ENCODE measurements at regions not wholly inside any gene's neighbourhood (a gene's known extent, or its start where the extent isn't known, plus 50 kb on each side); places are given as distances from the start of the nearest gene placed in this dataset.
"Not testable (repeated sequence)": the region's sequence is repeated elsewhere in the genome, so short reads cannot be mapped to it uniquely, and the experiment has no call there.

DNA sequence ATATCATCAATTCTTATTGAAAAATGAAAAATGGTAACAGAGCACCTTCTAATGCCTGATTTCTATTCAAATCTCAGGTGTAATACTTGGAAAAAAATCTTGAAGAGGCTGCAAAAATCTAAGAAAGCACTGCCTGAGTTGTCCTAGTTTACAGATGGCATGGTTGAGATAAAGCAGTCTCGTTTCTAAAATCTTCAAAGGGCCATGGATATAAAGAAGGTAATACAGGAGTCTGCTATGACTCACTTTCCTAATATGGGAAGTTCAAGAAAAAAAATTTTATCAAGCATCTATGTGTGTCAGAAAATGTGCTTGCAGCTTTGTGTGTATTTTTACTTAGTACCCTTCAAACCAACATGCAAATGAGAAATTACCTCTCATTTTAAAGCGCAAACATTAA lies 163.3 kb downstream of the DMAC1 start:
- no peak overlapping the region for H3K9ac ChIP-seq (ENCODE audit: low read depth in 1 of 2, low read length in 2 of 2)
- no peak overlapping the region for H3K27ac ChIP-seq (ENCODE audit: low read depth in 2 of 2, low read length in 2 of 2)
- H3K4me1 ChIP-seq (ENCODE audit: control insufficient read depth in 2 of 2, insufficient read depth in 2 of 2, low read length in 2 of 2), result no peaks in the 10 kb centered on the region
- no peak overlapping the region for H3K4me3 ChIP-seq (ENCODE audit: low read length in 2 of 2)
- H3K27me3 ChIP-seq (ENCODE audit: control insufficient read depth in 2 of 2, insufficient read depth in 2 of 2, low read length in 2 of 2), result no peaks in the 10 kb centered on the region
- no peaks in the 10 kb centered on the region for H3K36me3 ChIP-seq (ENCODE audit: control insufficient read depth in 2 of 2, insufficient read depth in 2 of 2, low read length in 2 of 2)
- H3K9me3 ChIP-seq (ENCODE audit: control insufficient read depth in 2 of 2, low read length in 2 of 2), result no peaks in the 10 kb centered on the region

DNA sequence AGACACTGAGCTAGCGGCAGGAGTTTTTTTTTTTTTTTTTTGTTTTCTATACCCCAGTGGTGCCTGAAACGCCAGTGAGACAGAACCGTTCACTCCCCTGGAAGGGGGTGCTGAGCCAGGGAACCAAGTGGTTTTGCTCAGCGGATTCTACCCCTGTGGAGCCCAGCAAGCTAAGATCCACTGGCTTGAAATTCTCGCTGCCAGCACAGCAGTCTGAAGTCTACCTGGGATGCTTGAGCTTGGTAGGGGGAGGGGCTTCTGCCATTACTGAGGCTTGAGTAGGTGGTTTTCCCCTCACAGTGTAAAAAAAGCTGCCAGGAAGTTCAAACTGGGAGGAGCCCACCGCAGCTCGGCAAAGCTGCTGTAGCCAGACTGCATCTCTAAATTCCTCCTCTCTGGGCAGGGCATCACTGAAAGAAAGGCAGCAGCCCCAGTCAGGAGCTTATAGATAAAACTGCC lies 173.0 kb downstream of the DMAC1 start:
- not testable (repeated sequence) for H3K4me3 ChIP-seq (ENCODE audit: low read length in 2 of 2); H3K36me3 ChIP-seq (ENCODE audit: control insufficient read depth in 2 of 2, insufficient read depth in 2 of 2, low read length in 2 of 2); H3K27ac ChIP-seq (ENCODE audit: low read depth in 2 of 2, low read length in 2 of 2); H3K9ac ChIP-seq (ENCODE audit: low read depth in 1 of 2, low read length in 2 of 2); H3K9me3 ChIP-seq (ENCODE audit: control insufficient read depth in 2 of 2, low read length in 2 of 2); H3K4me1 ChIP-seq (ENCODE audit: control insufficient read depth in 2 of 2, insufficient read depth in 2 of 2, low read length in 2 of 2); H3K27me3 ChIP-seq (ENCODE audit: control insufficient read depth in 2 of 2, insufficient read depth in 2 of 2, low read length in 2 of 2)

GRCh38 chr9:7622481-7622880 lies 177.1 kb downstream of the DMAC1 start:
- Histone ChIP-seq H3K36me3 (ENCODE audit: control insufficient read depth in 2 of 2, insufficient read depth in 2 of 2, low read length in 2 of 2) (no peaks in the 10 kb centered on the region), H3K4me1 (ENCODE audit: control insufficient read depth in 2 of 2, insufficient read depth in 2 of 2, low read length in 2 of 2) (no peaks in the 10 kb centered on the region), H3K27me3 (ENCODE audit: control insufficient read depth in 2 of 2, insufficient read depth in 2 of 2, low read length in 2 of 2) (no peaks in the 10 kb centered on the region), H3K4me3 (ENCODE audit: low read length in 2 of 2) (no peak overlapping the region), H3K9ac (ENCODE audit: low read depth in 1 of 2, low read length in 2 of 2) (no peak overlapping the region), H3K27ac (ENCODE audit: low read depth in 2 of 2, low read length in 2 of 2) (no peak overlapping the region), H3K9me3 (ENCODE audit: control insufficient read depth in 2 of 2, low read length in 2 of 2) (no peaks in the 10 kb centered on the region)

DNA sequence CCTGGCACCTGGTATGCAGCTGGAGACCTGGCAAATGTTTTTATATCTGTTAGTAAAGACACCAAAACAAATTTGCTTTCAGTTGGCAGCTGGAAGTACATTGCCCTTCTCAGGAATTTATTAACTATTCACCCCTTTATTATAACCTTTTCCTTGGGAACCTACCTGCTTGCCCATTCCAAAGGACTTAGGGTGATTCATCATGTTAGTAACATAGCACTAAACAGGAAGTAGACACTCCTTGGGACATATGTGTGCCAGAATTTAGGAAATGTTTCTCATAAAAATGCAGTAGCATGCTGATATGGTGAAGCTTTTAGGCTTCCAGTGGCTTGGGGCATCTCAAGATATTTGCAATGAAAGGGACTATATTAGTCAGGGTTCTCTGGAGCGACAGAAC lies 184.2 kb downstream of the DMAC1 start:
- no peak overlapping the region for H3K4me3 ChIP-seq (ENCODE audit: low read length in 2 of 2)
- no peak overlapping the region for H3K9ac ChIP-seq (ENCODE audit: low read depth in 1 of 2, low read length in 2 of 2)
- no peaks in the 10 kb centered on the region for H3K4me1 ChIP-seq (ENCODE audit: control insufficient read depth in 2 of 2, insufficient read depth in 2 of 2, low read length in 2 of 2)
- no peak overlapping the region for H3K27ac ChIP-seq (ENCODE audit: low read depth in 2 of 2, low read length in 2 of 2)
- no peaks in the 10 kb centered on the region for H3K36me3 ChIP-seq (ENCODE audit: control insufficient read depth in 2 of 2, insufficient read depth in 2 of 2, low read length in 2 of 2)
- no peaks in the 10 kb centered on the region for H3K27me3 ChIP-seq (ENCODE audit: control insufficient read depth in 2 of 2, insufficient read depth in 2 of 2, low read length in 2 of 2)
- no peaks in the 10 kb centered on the region for H3K9me3 ChIP-seq (ENCODE audit: control insufficient read depth in 2 of 2, low read length in 2 of 2)

GRCh38 chr9:7613931-7614330 lies 185.6 kb downstream of the DMAC1 start:
- Histone ChIP-seq H3K27me3 (ENCODE audit: control insufficient read depth in 2 of 2, insufficient read depth in 2 of 2, low read length in 2 of 2) (no peaks in the 10 kb centered on the region), H3K27ac (ENCODE audit: low read depth in 2 of 2, low read length in 2 of 2) (no peak overlapping the region), H3K36me3 (ENCODE audit: control insufficient read depth in 2 of 2, insufficient read depth in 2 of 2, low read length in 2 of 2) (no peaks in the 10 kb centered on the region), H3K9ac (ENCODE audit: low read depth in 1 of 2, low read length in 2 of 2) (no peak overlapping the region), H3K4me3 (ENCODE audit: low read length in 2 of 2) (no peak overlapping the region), H3K4me1 (ENCODE audit: control insufficient read depth in 2 of 2, insufficient read depth in 2 of 2, low read length in 2 of 2) (no peaks in the 10 kb centered on the region), H3K9me3 (ENCODE audit: control insufficient read depth in 2 of 2, low read length in 2 of 2) (no peaks in the 10 kb centered on the region)

- Histone ChIP-seq H3K9ac (ENCODE audit: low read depth in 1 of 2, low read length in 2 of 2) (no peak overlapping the region), H3K4me1 (ENCODE audit: control insufficient read depth in 2 of 2, insufficient read depth in 2 of 2, low read length in 2 of 2) (no peaks in the 10 kb centered on the region), H3K4me3 (ENCODE audit: low read length in 2 of 2) (no peak overlapping the region), H3K27ac (ENCODE audit: low read depth in 2 of 2, low read length in 2 of 2) (no peak overlapping the region), H3K36me3 (ENCODE audit: control insufficient read depth in 2 of 2, insufficient read depth in 2 of 2, low read length in 2 of 2) (no peaks in the 10 kb centered on the region), H3K9me3 (ENCODE audit: control insufficient read depth in 2 of 2, low read length in 2 of 2) (no peaks in the 10 kb centered on the region), H3K27me3 (ENCODE audit: control insufficient read depth in 2 of 2, insufficient read depth in 2 of 2, low read length in 2 of 2) (no peaks in the 10 kb centered on the region)
Observed at GRCh38 chr9:7608261-7608660, 191.3 kb downstream of the DMAC1 start.

GRCh38 chr9:7607421-7607820 lies 192.2 kb downstream of the DMAC1 start:
- no peaks in the 10 kb centered on the region for H3K27me3 ChIP-seq (ENCODE audit: control insufficient read depth in 2 of 2, insufficient read depth in 2 of 2, low read length in 2 of 2)
- no peak overlapping the region for H3K4me3 ChIP-seq (ENCODE audit: low read length in 2 of 2)
- H3K27ac ChIP-seq (ENCODE audit: low read depth in 2 of 2, low read length in 2 of 2), result no peak overlapping the region
- H3K9ac ChIP-seq (ENCODE audit: low read depth in 1 of 2, low read length in 2 of 2), result no peak overlapping the region
- H3K36me3 ChIP-seq (ENCODE audit: control insufficient read depth in 2 of 2, insufficient read depth in 2 of 2, low read length in 2 of 2), result no peaks in the 10 kb centered on the region
- H3K9me3 ChIP-seq (ENCODE audit: control insufficient read depth in 2 of 2, low read length in 2 of 2), result no peaks in the 10 kb centered on the region
- H3K4me1 ChIP-seq (ENCODE audit: control insufficient read depth in 2 of 2, insufficient read depth in 2 of 2, low read length in 2 of 2), result no peaks in the 10 kb centered on the region

DNA sequence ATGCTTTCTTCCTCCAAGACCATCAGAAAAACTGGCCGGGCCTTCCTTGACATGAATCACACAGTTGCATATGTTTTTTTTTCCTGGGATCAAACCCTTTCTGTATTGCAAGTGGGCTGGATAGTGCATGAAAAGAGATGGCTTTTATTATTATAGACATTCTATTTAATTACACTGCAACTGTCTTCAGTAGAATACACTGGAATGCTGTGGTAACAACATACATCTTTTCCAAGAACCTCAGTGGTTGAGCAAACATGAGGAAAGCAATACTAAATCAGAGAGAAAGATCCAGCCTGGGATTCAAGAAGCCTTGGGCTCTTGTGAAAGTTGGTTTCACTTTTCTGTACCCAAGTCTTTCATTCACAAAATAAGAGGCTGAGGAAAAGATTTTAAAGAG lies 193.0 kb downstream of the DMAC1 start:
- Histone ChIP-seq H3K9me3 (ENCODE audit: control insufficient read depth in 2 of 2, low read length in 2 of 2) (no peaks in the 10 kb centered on the region), H3K27ac (ENCODE audit: low read depth in 2 of 2, low read length in 2 of 2) (no peak overlapping the region), H3K9ac (ENCODE audit: low read depth in 1 of 2, low read length in 2 of 2) (no peak overlapping the region), H3K27me3 (ENCODE audit: control insufficient read depth in 2 of 2, insufficient read depth in 2 of 2, low read length in 2 of 2) (no peaks in the 10 kb centered on the region), H3K36me3 (ENCODE audit: control insufficient read depth in 2 of 2, insufficient read depth in 2 of 2, low read length in 2 of 2) (no peaks in the 10 kb centered on the region), H3K4me3 (ENCODE audit: low read length in 2 of 2) (no peak overlapping the region), H3K4me1 (ENCODE audit: control insufficient read depth in 2 of 2, insufficient read depth in 2 of 2, low read length in 2 of 2) (no peaks in the 10 kb centered on the region)

DNA sequence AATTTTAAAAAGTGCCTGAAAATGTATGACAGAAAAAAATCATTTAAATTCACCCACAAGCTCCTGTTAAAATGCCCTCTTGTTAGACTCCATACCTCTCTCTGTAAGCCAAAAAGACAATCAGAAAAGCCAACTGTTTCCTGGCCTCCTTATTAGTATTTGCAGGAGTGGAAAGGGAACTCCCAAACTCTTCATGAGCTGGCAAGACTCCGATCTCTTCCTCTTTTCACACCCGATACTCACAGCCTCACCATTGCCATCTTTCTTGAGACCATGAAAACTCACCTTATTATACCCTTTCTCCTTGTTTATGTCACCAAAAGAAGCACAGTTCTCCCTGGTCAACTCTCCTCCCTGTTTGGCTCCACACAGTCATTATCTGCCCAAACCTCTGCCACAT lies 197.8 kb downstream of the DMAC1 start:
- H3K4me3 ChIP-seq (ENCODE audit: low read length in 2 of 2), result no peak overlapping the region
- H3K9ac ChIP-seq (ENCODE audit: low read depth in 1 of 2, low read length in 2 of 2), result no peak overlapping the region
- no peaks in the 10 kb centered on the region for H3K4me1 ChIP-seq (ENCODE audit: control insufficient read depth in 2 of 2, insufficient read depth in 2 of 2, low read length in 2 of 2)
- no peak overlapping the region for H3K27ac ChIP-seq (ENCODE audit: low read depth in 2 of 2, low read length in 2 of 2)
- H3K9me3 ChIP-seq (ENCODE audit: control insufficient read depth in 2 of 2, low read length in 2 of 2), result no peaks in the 10 kb centered on the region
- no peaks in the 10 kb centered on the region for H3K27me3 ChIP-seq (ENCODE audit: control insufficient read depth in 2 of 2, insufficient read depth in 2 of 2, low read length in 2 of 2)
- no peaks in the 10 kb centered on the region for H3K36me3 ChIP-seq (ENCODE audit: control insufficient read depth in 2 of 2, insufficient read depth in 2 of 2, low read length in 2 of 2)

DNA sequence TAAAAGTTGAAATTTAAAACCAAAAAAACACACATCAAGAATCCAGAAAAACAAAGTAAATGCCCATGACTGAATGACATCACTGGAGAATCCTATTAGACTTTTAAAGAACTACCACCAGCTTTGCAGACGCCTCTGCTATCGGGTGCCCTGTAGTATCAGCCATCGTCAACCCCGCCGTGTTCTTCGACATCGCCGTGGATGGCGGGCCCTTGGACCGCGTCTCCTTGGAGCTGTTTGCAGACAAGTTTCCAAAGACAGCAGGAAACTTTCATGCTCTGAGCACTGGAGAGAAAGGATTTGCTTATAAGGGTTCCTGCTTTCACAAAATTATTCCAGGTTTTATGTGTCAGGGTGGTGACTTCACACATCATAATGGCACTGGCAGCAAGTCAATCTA lies 201.9 kb downstream of the DMAC1 start:
- no peak overlapping the region for H3K4me3 ChIP-seq (ENCODE audit: low read length in 2 of 2)
- no peaks in the 10 kb centered on the region for H3K4me1 ChIP-seq (ENCODE audit: control insufficient read depth in 2 of 2, insufficient read depth in 2 of 2, low read length in 2 of 2)
- H3K9me3 ChIP-seq (ENCODE audit: control insufficient read depth in 2 of 2, low read length in 2 of 2), result no peaks in the 10 kb centered on the region
- H3K36me3 ChIP-seq (ENCODE audit: control insufficient read depth in 2 of 2, insufficient read depth in 2 of 2, low read length in 2 of 2), result no peaks in the 10 kb centered on the region
- no peak overlapping the region for H3K27ac ChIP-seq (ENCODE audit: low read depth in 2 of 2, low read length in 2 of 2)
- no peak overlapping the region for H3K9ac ChIP-seq (ENCODE audit: low read depth in 1 of 2, low read length in 2 of 2)
- H3K27me3 ChIP-seq (ENCODE audit: control insufficient read depth in 2 of 2, insufficient read depth in 2 of 2, low read length in 2 of 2), result no peaks in the 10 kb centered on the region

Data from mucosa of rectum (tissue), 2 donors.